Fibroblast of villous mesenchyme (primary cell): ENCODE measurements at regions not wholly inside any gene's neighbourhood (a gene's known extent, or its start where the extent isn't known, plus 50 kb on each side); places are given as distances from the start of the nearest gene placed in this dataset.

Experiments used
- DNase-seq: peaks from one replicate; pipeline ENCODE4 v3.0.0-alpha.2; 2010; ENCODE audit warnings: low read depth
- H3K4me3 ChIP-seq: 2 replicates; pipeline ENCODE4 v1.5.1; 2011; ENCODE audit warnings: low read depth, mild to moderate bottlenecking, low read length
- CTCF ChIP-seq: IDR thresholded peaks from 2 replicates; pipeline ENCODE4 v1.5.1; 2012; ENCODE audit warnings: low read depth, mild to moderate bottlenecking, low read length; ENCODE audit not compliant: insufficient read depth

DNA sequence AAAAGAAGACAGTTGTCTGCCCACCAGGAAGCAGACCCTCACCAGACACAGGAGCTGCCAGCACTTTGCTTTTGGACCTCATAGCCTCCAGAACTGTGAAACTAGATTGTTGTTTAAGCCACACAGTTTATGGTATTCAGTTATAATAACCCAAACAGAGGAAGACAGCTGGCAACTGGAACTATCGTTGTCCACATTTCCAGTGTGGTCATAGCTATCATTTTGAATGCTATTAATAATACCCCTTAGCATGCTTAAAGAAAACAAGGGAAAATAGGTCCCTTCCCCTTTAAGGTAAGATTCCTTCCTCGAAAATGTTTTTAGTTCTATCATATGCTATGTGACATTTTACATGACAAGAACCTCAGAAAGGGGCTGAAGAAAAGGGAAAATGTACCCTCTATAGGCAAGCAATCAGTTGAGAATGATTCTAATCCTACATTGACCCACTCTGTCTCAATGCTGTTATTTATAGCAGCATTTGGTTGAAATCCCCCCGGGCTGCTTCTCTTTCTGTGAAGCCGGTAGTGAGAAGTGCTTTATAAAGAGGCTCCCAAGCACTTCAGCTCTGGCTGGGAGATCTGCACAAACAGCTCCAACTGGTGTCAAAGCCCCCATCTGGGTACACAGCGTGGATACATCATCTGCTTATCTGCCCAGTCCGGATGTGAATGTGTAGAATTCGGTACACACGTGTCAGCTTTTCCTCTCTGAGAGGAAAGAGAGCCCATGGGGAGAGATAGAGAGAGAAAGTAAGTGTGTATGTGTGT lies 221.2 kb upstream of the FLRT2 start:
- no peak overlapping the region for H3K4me3 ChIP-seq
- DNase-seq = peak; percentile 46
- TF ChIP-seq CTCF = no peak

DNA sequence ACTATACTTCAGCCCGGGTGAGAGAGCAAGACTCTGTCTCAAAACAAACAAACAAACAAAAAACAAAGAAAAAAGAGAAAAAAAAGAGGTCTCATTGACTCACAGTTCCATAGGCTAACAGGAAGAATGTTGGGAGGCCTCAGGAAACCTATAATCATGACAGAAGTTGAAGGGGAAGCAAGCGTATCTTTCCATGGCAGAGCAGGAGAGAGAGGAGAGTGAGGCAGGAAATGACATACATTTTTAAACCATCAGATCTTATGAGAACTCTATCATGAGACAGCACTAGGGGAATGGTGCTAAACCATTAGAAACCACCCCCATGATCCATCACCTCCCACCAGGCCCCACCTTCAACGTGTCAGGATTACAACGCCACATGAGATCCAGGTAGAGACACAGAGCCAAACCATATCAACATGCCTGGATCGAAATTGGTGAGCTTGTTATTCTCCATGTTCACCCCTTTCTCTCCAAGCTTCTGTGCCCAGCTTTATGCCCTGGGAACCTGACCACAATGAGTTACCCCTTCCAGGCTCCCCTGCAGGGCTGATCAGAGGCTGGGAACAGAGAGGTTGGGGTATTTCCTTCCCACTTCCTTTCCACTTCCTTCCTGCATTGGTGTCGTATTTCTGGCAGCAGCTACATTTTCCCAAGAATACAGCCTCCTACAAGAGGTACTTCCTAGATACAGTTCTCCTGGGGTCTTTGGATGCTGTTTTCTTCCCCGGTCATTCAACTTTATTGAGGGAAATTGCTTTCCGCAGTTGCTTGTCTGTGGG lies 219.3 kb upstream of the FLRT2 start:
- no peak for DNase-seq
- no peak for TF ChIP-seq CTCF
- H3K4me3 ChIP-seq = no peak overlapping the region

- TF ChIP-seq CTCF = no peak
- peak; percentile 95 for DNase-seq
Measured at GRCh38 chr14:85313560-85314207, 216.3 kb upstream of the FLRT2 start.

GRCh38 chr14:85315290-85315689 lies 214.7 kb upstream of the FLRT2 start:
- no peak for TF ChIP-seq CTCF
- DNase-seq = no peak

More at GRCh38 chr14:85313560-85314207, 216.3 kb upstream of the FLRT2 start:
- no peak overlapping the region for H3K4me3 ChIP-seq

DNA sequence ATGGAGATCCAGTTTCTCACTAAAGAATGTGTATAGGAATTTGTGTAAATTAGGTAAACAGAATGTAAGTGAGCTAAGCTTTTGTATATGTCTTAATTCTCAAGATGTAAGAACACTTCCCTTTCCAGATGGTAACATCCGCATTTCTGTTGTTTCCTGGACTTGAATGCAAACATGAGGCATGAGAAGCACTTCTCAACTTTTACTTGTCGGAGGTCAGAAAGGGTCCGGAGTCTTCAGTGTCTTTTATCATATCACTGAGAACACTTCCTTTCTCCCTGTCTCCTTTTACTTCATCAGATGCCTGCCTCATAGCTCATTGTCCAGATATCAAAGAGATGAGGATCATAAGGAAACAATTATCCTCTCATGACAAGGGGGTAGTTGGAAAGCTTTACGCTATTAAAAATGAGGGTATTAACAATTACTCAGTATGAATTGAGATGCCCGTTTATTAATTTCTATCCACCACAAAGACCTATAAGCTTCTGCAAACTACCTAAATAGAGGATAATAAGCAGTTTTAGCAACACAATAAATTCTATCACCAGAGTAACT lies 214.1 kb upstream of the FLRT2 start:
- no peak overlapping the region for H3K4me3 ChIP-seq
- TF ChIP-seq CTCF = no peak
- DNase-seq = no peak

More at GRCh38 chr14:85315290-85315689, 214.7 kb upstream of the FLRT2 start:
- no peak overlapping the region for H3K4me3 ChIP-seq

- no peak overlapping the region for H3K4me3 ChIP-seq
- DNase-seq = peak; percentile 69
- no peak for TF ChIP-seq CTCF
Measured at GRCh38 chr14:85316701-85317410, 213.1 kb upstream of the FLRT2 start.
